ENCODE measurements at regions not wholly inside any gene's neighbourhood (a gene's known extent, or its start where the extent isn't known, plus 50 kb on each side); places are given as distances from the start of the nearest gene placed in this dataset.

DNA sequence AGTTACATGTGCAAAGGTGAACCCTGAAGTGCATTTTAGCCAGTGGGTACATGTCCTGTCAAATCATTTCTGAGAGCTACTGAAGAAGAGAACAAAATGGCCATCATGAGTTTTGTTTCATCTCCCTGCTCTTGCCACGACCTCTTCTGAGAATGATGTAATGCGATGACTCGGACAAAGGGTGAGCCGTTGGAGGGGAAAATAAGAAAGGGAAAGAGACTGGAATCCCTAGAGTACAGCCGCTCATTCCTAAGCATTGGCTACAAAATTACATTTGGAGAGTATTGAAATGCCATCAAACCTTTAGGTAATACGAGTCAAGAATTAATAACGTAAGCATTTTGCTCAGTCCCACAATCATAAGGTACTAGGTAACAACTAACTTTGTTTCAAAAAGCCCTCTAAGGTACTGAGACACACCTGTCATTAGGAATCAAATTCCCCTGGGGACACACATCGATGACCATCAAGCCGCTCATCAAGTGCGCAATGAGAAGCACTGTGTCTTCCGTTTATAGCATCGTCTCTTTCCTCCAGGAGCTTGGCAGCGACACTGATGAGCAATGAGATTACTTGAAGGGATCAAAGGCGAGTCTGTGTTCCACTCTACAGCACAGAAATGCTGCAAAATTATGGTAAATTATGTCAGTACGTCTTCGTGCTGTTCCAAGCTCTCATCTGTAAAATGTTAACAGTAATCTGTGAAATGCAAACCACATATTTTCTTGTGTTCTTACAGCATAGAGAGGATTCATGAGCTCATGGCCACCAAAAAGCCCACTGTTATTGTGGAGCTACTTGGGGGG lies 97.3 kb upstream of the PIEZO2 start:
- Mint-ChIP-seq H3K4me3 (no peak overlapping the region), H3K27ac (no peak overlapping the region), H3K36me3 (no peaks in the 10 kb centered on the region), H3K4me1 (no peaks in the 10 kb centered on the region), H3K9me3 (peaks cover 0 to 3% (median 2%) of the 10 kb centered on the region in 7 donors), H3K27me3 (no peaks in the 10 kb centered on the region)
- Histone ChIP-seq H3K4me3 (ENCODE audit: low read depth, low read length) (no peak overlapping the region), H3K27ac (ENCODE audit: insufficient read depth, low read length, poor library complexity, severe bottlenecking) (no peak overlapping the region), H3K4me1 (ENCODE audit: control insufficient read depth, insufficient read depth, low read length, poor library complexity, severe bottlenecking) (no peaks in the 10 kb centered on the region), H3K27me3 (ENCODE audit: control insufficient read depth, insufficient read depth, low read length) (no peaks in the 10 kb centered on the region), H3K36me3 (ENCODE audit: control insufficient read depth, insufficient read depth, low read length) (no peaks in the 10 kb centered on the region), H3K9me3 (ENCODE audit: control insufficient read depth in 2 of 2, low read length in 2 of 2) (no peaks in the 10 kb centered on the region)
- no peak for DNase-seq
- ATAC-seq (ENCODE audit: low read depth in 2 of 2), result no peak

DNA sequence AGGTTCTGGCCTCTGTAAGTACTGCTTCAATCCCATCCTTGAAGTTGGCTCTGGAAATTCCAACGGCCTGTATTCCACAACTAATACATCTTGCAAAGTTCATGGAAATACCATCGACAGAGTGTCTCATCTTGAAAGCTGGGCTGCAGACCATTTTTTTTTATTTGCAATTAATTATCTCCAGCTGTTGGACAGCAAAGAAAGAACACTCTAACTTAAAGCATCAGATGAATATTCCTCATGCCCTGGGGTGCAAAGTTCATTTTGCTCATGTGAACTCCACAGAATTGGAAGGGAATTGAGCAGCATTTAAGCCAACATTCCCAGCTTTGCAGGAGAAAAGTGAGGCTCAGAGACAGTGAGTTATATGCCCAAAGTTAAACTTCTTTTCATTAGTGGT lies 96.5 kb upstream of the PIEZO2 start:
- H3K4me1 Mint-ChIP-seq, result no peaks in the 10 kb centered on the region
- no peak overlapping the region for H3K27ac Mint-ChIP-seq
- Histone ChIP-seq H3K9me3 (ENCODE audit: control insufficient read depth in 2 of 2, low read length in 2 of 2) (no peaks in the 10 kb centered on the region), H3K4me1 (ENCODE audit: control insufficient read depth, insufficient read depth, low read length, poor library complexity, severe bottlenecking) (no peaks in the 10 kb centered on the region), H3K27me3 (ENCODE audit: control insufficient read depth, insufficient read depth, low read length) (no peaks in the 10 kb centered on the region), H3K4me3 (ENCODE audit: low read depth, low read length) (no peak overlapping the region), H3K27ac (ENCODE audit: insufficient read depth, low read length, poor library complexity, severe bottlenecking) (no peak overlapping the region), H3K36me3 (ENCODE audit: control insufficient read depth, insufficient read depth, low read length) (no peaks in the 10 kb centered on the region)
- DNase-seq (no peak), ATAC-seq (ENCODE audit: low read depth in 2 of 2) (no peak)
- H3K36me3 Mint-ChIP-seq, result no peaks in the 10 kb centered on the region
- H3K27me3 Mint-ChIP-seq, result no peaks in the 10 kb centered on the region
- H3K4me3 Mint-ChIP-seq, result no peak overlapping the region
- H3K9me3 Mint-ChIP-seq, result peaks cover 0 to 3% (median 2%) of the 10 kb centered on the region in 7 donors

DNA sequence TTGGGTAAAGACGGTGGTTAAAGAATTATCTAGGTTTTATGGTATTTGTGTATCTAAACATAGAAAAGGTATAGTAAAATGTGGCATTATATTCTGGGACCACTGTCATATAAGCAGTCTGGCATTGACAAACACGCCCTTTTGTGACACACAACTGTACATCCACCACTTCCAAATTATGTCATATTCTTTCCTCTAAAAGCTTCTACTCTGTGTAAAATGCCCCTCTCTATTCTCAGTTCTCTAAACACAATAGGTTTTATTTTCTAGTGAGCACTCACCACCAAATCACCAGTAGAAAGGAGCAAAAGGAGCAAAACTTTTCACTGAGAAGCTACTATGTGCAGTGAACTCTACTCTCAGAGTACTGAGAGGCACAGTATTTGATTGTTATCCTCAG lies 88.1 kb upstream of the PIEZO2 start:
- H3K27ac ChIP-seq (ENCODE audit: insufficient read depth, low read length, poor library complexity, severe bottlenecking), result no peak overlapping the region
- no peaks in the 10 kb centered on the region for H3K4me1 Mint-ChIP-seq
- DNase-seq, result no peak
- H3K4me1 ChIP-seq (ENCODE audit: control insufficient read depth, insufficient read depth, low read length, poor library complexity, severe bottlenecking), result no peaks in the 10 kb centered on the region
- no peaks in the 10 kb centered on the region for H3K36me3 ChIP-seq (ENCODE audit: control insufficient read depth, insufficient read depth, low read length)
- H3K9me3 Mint-ChIP-seq, result peaks cover 0 to 4% (median 0%) of the 10 kb centered on the region in 7 donors
- no peak overlapping the region for H3K4me3 ChIP-seq (ENCODE audit: low read depth, low read length)
- H3K27me3 Mint-ChIP-seq, result no peaks in the 10 kb centered on the region
- H3K36me3 Mint-ChIP-seq, result no peaks in the 10 kb centered on the region
- no peaks in the 10 kb centered on the region for H3K9me3 ChIP-seq (ENCODE audit: control insufficient read depth in 2 of 2, low read length in 2 of 2)
- no peaks in the 10 kb centered on the region for H3K27me3 ChIP-seq (ENCODE audit: control insufficient read depth, insufficient read depth, low read length)
- no peak for ATAC-seq (ENCODE audit: low read depth in 2 of 2)
- H3K4me3 Mint-ChIP-seq, result no peak overlapping the region
- H3K27ac Mint-ChIP-seq, result no peak overlapping the region

DNA sequence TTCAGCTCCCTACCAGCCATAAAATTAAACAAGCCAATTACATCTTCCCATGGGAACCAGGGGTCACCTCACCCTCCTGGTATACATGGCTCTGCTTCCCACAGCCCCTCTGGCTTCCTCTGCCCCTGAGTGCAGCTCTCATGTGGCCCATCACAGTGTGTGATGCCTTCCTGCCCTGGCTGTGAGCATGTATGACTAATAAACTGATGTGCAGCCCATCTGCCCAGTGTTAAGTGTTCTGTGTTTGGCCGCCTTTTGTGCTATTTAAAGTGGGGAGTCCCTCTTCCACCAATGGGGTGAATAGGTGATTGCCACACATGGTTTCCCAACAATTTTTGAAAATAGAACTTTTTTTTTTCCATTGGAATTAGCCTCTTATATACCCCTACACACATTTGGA lies 87.7 kb upstream of the PIEZO2 start:
- Mint-ChIP-seq H3K27me3 (no peaks in the 10 kb centered on the region), H3K27ac (no peak overlapping the region), H3K36me3 (no peaks in the 10 kb centered on the region), H3K9me3 (peaks cover 0 to 4% (median 0%) of the 10 kb centered on the region in 7 donors), H3K4me1 (no peaks in the 10 kb centered on the region), H3K4me3 (no peak overlapping the region)
- Histone ChIP-seq H3K27ac (ENCODE audit: insufficient read depth, low read length, poor library complexity, severe bottlenecking) (no peak overlapping the region), H3K27me3 (ENCODE audit: control insufficient read depth, insufficient read depth, low read length) (no peaks in the 10 kb centered on the region), H3K4me3 (ENCODE audit: low read depth, low read length) (no peak overlapping the region), H3K9me3 (ENCODE audit: control insufficient read depth in 2 of 2, low read length in 2 of 2) (no peaks in the 10 kb centered on the region), H3K36me3 (ENCODE audit: control insufficient read depth, insufficient read depth, low read length) (no peaks in the 10 kb centered on the region), H3K4me1 (ENCODE audit: control insufficient read depth, insufficient read depth, low read length, poor library complexity, severe bottlenecking) (no peaks in the 10 kb centered on the region)
- ATAC-seq (ENCODE audit: low read depth in 2 of 2) (no peak), DNase-seq (no peak)

DNA sequence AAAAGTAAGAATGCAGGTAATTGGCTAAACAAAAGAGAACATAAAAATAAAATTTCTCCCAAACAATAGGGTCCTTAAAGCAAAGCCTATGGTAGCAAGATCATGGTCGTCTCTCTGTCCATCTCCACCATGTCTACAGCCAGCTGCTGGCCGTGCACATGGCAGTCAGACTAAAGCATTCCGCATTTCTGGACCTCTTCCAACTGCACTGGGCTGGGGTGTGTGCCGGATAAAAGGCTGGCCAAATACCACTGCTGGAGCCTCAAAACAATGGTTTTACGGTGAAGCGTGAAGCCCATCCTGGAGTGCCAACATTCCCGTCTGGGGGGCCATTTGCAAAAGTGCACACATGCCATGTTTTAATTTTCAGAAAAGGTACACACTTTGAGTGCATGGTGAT lies 74.8 kb upstream of the PIEZO2 start:
- peaks cover 1% of the 10 kb centered on the region for H3K27me3 Mint-ChIP-seq
- Histone ChIP-seq H3K27ac (ENCODE audit: insufficient read depth, low read length, poor library complexity, severe bottlenecking) (no peak overlapping the region), H3K4me1 (ENCODE audit: control insufficient read depth, insufficient read depth, low read length, poor library complexity, severe bottlenecking) (no peaks in the 10 kb centered on the region), H3K27me3 (ENCODE audit: control insufficient read depth, insufficient read depth, low read length) (no peaks in the 10 kb centered on the region), H3K4me3 (ENCODE audit: low read depth, low read length) (no peak overlapping the region), H3K9me3 (ENCODE audit: control insufficient read depth in 2 of 2, low read length in 2 of 2) (no peaks in the 10 kb centered on the region), H3K36me3 (ENCODE audit: control insufficient read depth, insufficient read depth, low read length) (no peaks in the 10 kb centered on the region)
- no peak for DNase-seq
- peaks cover 0 to 3% (median 0%) of the 10 kb centered on the region in 7 donors for H3K9me3 Mint-ChIP-seq
- no peak overlapping the region for H3K27ac Mint-ChIP-seq
- no peaks in the 10 kb centered on the region for H3K36me3 Mint-ChIP-seq
- no peaks in the 10 kb centered on the region for H3K4me1 Mint-ChIP-seq
- no peak for ATAC-seq (ENCODE audit: low read depth in 2 of 2)
- H3K4me3 Mint-ChIP-seq, result no peak overlapping the region

DNA sequence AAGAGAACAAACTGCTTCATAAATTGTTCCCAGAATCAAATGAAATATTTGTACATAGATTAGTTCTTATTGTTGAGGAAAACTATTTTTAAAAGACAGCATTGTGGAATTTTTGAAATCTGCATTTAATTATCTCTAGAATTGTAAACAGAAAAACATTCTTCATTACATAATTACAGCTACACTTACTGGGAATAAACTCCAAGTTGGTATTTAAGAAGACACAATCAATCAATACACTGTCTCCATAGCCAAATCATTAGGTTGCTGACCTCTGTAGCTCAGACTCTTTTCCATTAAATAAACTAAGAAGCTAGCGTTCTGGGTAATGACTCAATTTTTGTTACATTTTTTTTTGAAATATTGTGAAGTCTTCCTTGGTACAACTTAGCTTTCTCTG lies 70.2 kb upstream of the PIEZO2 start:
- H3K27ac Mint-ChIP-seq, result no peak overlapping the region
- Histone ChIP-seq H3K9me3 (ENCODE audit: control insufficient read depth in 2 of 2, low read length in 2 of 2) (no peaks in the 10 kb centered on the region), H3K4me1 (ENCODE audit: control insufficient read depth, insufficient read depth, low read length, poor library complexity, severe bottlenecking) (no peaks in the 10 kb centered on the region), H3K36me3 (ENCODE audit: control insufficient read depth, insufficient read depth, low read length) (no peaks in the 10 kb centered on the region), H3K27ac (ENCODE audit: insufficient read depth, low read length, poor library complexity, severe bottlenecking) (no peak overlapping the region), H3K27me3 (ENCODE audit: control insufficient read depth, insufficient read depth, low read length) (no peaks in the 10 kb centered on the region), H3K4me3 (ENCODE audit: low read depth, low read length) (no peak overlapping the region)
- no peak overlapping the region for H3K4me3 Mint-ChIP-seq
- peaks cover 4% of the 10 kb centered on the region for H3K27me3 Mint-ChIP-seq
- H3K36me3 Mint-ChIP-seq, result no peaks in the 10 kb centered on the region
- DNase-seq (no peak), ATAC-seq (ENCODE audit: low read depth in 2 of 2) (no peak)
- peaks cover 0 to 2% (median 0%) of the 10 kb centered on the region in 4 donors for H3K4me1 Mint-ChIP-seq
- H3K9me3 Mint-ChIP-seq, result peaks cover 0 to 4% (median 0%) of the 10 kb centered on the region in 7 donors

DNA sequence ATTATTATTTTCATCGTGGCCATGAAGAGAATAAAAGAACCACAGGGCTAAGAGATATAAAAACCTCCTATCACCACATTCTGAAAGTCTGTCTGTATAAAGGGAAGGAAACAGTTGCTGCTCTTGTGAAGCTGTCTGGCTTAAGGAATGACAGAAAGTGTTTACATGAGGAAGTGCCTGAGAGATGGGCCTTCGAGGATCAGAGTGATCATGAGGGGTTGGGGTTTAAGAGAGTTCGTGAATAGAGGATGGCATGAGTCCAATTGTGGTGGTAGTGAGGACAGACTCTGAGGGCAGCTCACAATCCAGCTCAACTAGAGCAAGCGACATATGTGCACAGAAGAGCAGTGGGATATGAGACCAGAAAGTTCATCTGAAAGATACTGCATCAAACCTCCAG lies 65.8 kb upstream of the PIEZO2 start:
- Mint-ChIP-seq H3K27me3 (peaks cover 4% of the 10 kb centered on the region), H3K4me1 (peaks cover 0 to 2% (median 0%) of the 10 kb centered on the region in 4 donors), H3K9me3 (peaks cover 0 to 4% (median 0%) of the 10 kb centered on the region in 7 donors), H3K27ac (peak overlapping the region in 1 of 3 donors; percentile 44), H3K36me3 (no peaks in the 10 kb centered on the region), H3K4me3 (no peak overlapping the region)
- DNase-seq, result no peak
- Histone ChIP-seq H3K9me3 (ENCODE audit: control insufficient read depth in 2 of 2, low read length in 2 of 2) (no peaks in the 10 kb centered on the region), H3K36me3 (ENCODE audit: control insufficient read depth, insufficient read depth, low read length) (no peaks in the 10 kb centered on the region), H3K27me3 (ENCODE audit: control insufficient read depth, insufficient read depth, low read length) (no peaks in the 10 kb centered on the region), H3K27ac (ENCODE audit: insufficient read depth, low read length, poor library complexity, severe bottlenecking) (no peak overlapping the region), H3K4me1 (ENCODE audit: control insufficient read depth, insufficient read depth, low read length, poor library complexity, severe bottlenecking) (no peaks in the 10 kb centered on the region), H3K4me3 (ENCODE audit: low read depth, low read length) (no peak overlapping the region)
- ATAC-seq (ENCODE audit: low read depth in 2 of 2), result no peak

DNA sequence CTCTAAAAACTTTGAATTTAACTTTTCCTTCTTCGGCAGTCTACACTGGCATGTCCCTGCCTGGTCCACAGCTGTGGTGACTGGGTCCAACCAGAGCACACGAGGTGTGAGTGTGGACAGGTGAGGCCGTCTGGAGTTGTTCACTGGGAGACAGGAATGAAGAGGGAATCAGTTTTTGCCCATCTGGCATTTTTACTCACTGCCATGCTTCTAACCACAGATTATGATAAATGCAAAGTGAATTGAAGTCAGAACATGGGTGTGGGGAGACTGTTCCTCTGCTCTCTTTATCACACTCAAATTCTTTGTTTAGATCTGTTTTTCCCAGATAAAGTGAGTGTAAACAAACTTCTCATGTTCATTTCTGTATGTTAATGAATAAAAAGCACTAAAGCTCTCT lies 54.7 kb upstream of the PIEZO2 start:
- no peaks in the 10 kb centered on the region for H3K36me3 Mint-ChIP-seq
- no peak overlapping the region for H3K4me3 Mint-ChIP-seq
- Histone ChIP-seq H3K9me3 (ENCODE audit: control insufficient read depth in 2 of 2, low read length in 2 of 2) (no peaks in the 10 kb centered on the region), H3K4me3 (ENCODE audit: low read depth, low read length) (no peak overlapping the region), H3K4me1 (ENCODE audit: control insufficient read depth, insufficient read depth, low read length, poor library complexity, severe bottlenecking) (no peaks in the 10 kb centered on the region), H3K36me3 (ENCODE audit: control insufficient read depth, insufficient read depth, low read length) (no peaks in the 10 kb centered on the region), H3K27me3 (ENCODE audit: control insufficient read depth, insufficient read depth, low read length) (no peaks in the 10 kb centered on the region), H3K27ac (ENCODE audit: insufficient read depth, low read length, poor library complexity, severe bottlenecking) (no peak overlapping the region)
- no peak for DNase-seq
- peaks cover 0 to 2% (median 0%) of the 10 kb centered on the region in 7 donors for H3K9me3 Mint-ChIP-seq
- ATAC-seq (ENCODE audit: low read depth in 2 of 2), result no peak
- no peaks in the 10 kb centered on the region for H3K27me3 Mint-ChIP-seq
- H3K27ac Mint-ChIP-seq, result no peak overlapping the region
- no peaks in the 10 kb centered on the region for H3K4me1 Mint-ChIP-seq
